Frontal cortex (tissue), 3 donors: ENCODE measurements at regions not wholly inside any gene's neighbourhood (a gene's known extent, or its start where the extent isn't known, plus 50 kb on each side); places are given as distances from the start of the nearest gene placed in this dataset.
"Not testable (repeated sequence)": the region's sequence is repeated elsewhere in the genome, so short reads cannot be mapped to it uniquely, and the experiment has no call there.

Experiments used
- DNase-seq, 2 donors: peaks; one replicate each; pipeline ENCODE4 v3.0.0; 2012; ENCODE audit warnings: low spot score in 2 of 2
- FAIRE-seq: peaks from 2 replicates; lab custom pipeline; 2012; peaks lifted over from hg19 to GRCh38; lab: Jason Lieb, UNC
- donor health status: control.
- donor health status: control.
- donor health status: control.

DNA sequence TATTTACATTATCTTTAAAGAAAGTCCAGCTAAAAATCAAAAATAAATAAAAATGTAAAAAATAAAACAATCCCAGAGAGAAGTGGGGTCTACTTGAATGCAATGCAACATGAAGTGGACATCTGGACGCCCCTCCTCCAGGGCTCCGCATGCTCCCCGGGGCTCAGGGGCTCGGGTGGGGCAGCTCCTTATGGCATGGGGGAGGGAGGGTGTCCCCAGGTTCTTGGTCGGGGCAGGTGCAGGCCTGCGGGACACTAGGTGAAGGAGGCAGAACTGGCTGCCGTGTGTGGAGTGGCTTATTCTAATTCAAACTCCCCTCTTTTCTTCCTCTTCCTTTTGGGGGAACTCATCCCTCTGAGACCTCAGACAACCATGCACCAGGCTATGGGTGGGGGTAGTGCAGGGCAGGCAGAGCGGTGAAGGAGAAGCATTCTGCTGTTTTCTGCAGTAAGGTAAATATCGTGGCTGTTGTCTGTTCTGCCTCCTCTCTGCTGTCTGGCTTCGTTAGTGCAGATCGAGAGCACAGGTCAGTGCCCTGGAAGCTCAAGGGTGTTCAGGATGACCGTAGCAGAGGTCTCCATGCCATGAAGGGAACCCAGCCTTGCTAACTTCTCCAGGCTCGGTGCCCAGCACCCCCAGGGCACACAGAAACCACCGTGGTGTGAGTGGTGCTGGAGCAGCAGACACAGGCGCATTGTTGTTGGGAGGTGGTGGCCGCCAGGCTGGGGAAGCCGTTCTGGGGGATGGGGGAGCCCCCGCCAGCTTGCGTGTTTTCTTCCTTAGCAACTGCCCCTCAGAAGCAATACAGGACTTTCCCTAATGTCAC, 82.6 kb downstream of the TTLL2 start:
- no peak for FAIRE-seq
- DNase-seq: no peak

DNA sequence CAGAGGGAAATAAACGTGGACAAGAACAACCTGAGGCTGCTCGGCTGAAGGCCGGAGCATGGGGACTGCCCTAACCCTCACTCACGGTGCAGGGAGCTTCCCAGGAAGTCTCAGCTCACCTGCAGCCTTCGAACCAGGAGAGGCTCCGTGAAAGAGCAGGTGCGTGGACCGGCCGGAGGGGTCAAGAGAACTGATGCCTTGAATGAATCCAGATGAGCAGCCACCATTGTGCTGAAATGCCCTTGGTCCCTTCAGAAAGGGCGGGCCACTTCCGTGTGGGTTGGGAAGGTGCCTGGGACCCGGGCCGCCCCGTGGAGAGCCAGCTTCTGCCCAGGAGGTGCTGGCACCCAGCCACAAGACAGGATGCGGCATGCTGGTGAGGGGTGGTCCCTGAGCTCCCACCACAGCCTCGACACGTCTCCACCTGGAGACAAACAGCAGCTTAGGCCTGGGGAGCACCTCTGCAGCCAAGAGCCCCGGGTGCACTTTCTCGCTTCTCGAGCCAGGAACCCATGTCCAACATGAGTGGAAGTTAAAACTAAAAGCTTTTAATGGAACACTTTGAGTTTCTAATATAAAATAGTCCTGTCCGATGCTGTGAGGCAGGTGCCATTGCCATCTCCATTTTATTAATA, 83.5 kb downstream of the TTLL2 start:
- no peak for FAIRE-seq
- DNase-seq: no peak

DNA sequence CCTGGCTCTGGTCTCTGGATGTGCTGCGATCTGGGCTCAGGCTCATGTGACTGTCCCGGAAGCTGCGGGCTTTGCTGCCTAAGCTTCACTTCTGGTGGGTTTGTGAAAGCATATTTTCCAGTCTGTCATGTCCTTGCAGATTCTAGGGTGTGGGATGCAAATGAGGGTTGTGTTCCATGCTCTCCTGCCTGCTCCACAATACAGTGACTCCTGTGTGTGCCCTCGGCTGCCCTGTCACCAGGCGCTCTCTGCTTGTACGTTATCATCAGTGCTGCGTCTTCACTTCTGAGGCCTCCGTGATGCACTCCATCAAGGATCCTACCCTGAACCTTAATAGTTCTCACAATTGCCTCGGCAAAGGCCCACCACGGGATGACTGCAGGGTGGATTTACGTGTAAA, 84.2 kb downstream of the TTLL2 start:
- no peak for FAIRE-seq
- DNase-seq: no peak

DNA sequence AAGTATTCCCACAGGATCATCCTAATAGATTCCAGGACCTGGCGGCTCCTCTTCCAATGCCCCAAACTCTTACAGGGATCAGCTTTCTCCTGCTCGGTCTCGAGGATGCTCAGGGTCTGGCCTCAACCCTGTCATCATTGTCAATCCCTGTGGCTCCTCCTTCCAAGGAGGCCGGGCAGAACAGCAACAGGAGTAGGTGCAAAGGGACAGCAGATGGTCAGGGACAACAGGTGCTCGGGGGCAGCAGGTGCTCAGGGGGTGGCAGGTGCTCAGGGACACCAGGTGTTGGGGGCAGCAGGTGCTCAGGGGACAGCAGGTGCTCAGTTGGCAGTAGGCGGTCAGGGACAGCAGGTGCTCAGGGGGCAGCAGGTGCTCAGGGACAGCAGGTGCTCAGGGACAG, 84.8 kb downstream of the TTLL2 start:
- no peak for DNase-seq
- FAIRE-seq: no peak

DNA sequence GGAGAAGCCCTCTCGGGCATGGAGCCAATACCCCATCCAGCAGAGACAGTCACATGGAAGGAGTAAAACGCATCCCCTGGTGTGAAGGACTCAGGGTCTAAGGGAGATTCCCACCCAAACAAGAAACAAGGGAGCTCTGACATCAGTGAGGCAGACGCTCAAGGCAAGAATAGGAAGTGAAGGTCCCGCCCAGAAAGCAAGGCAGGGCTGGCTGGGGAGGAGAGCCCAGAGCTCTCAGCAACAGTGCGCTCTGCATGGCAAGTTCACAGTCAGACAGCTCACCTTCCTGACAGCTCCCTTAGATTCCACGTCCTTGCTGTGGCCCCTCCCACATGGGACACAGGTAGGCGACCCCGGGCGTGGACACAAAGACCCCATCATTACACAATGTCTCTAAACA, 85.6 kb downstream of the TTLL2 start:
- DNase-seq (no peak), FAIRE-seq (no peak)

DNA sequence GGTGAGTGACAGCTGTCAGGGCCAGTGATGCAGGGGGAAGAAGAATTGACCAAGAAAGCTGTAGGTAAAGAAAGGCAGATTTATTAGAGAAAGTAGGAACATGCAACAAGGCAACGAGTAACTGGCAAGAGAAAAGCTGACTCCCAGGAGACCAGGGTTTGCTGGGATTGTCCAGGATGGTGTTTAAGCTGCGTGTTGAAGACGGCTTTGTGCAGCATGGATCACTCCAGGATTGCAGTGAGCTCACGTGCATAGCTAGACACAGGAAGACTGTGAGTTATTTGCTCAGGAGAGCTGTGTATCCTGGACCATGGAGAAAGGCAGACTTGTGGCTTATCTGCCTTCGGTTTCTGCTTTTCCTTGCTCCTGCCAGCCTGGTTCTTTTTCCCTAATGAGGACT, 87.6 kb downstream of the TTLL2 start:
- no peak for DNase-seq
- FAIRE-seq: no peak

DNA sequence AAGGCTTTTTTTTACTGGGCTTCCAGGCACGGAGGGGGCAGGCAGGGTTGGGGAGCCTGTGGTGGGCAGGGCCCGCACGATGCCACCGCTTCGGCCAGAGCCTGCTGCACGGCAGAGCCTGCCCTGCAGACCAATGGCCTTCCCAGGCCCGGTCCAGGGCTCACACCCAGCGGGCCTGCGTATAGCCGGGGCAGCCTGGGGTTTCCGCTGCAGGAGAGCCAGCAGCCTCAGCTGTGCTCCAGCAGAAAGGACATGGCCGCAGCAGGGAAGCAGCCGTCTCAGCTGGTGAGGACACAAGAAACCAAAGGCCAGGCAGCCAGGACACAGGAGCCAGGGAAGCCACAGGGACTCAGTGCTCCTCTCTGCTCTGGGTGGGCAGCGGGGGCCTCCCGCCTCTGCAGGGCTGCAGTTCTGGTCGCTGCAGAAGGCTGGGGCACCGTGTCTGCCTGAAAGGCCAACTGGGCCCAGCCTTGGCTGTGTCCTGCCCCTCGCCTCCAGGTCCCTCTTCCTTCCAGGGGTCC, 90.6 kb downstream of the TTLL2 start:
- DNase-seq: no peak
- no peak for FAIRE-seq

DNA sequence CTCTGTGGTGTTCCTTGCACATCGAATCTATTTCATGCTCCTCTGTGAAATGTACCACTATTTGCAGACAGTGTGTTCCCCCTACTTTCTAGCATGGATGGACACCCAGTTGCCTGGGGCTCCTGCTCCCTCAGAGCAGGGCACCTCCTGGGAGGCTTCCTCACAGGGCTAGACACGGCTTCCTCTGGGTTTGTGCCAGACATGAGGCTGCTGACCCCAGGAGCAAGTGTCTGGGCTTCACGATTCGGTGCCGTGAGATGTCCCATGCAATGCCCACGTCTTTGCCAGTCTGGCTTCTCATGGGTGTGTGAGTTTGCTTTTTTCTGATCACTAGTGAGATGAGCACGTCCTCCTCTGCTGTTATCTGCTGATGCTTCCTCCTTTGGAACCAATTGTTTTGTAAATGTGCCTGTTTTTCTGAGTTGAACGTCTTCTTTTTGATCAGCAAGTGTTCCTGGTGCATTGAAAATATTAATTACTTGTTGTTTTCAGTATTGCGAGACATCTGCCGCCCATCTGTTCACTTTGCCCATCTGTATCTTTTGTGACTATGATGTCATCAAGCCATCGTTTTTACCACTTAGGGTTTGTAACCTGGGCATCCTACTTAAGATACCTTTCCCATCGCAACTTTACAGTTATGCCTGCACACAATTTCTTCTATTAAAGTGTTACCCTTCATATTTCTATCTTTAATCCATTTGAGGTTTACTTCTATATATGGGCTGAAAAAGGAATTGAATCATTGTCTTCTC, 92.0 kb downstream of the TTLL2 start:
- FAIRE-seq (no peak), DNase-seq (no peak)

DNA sequence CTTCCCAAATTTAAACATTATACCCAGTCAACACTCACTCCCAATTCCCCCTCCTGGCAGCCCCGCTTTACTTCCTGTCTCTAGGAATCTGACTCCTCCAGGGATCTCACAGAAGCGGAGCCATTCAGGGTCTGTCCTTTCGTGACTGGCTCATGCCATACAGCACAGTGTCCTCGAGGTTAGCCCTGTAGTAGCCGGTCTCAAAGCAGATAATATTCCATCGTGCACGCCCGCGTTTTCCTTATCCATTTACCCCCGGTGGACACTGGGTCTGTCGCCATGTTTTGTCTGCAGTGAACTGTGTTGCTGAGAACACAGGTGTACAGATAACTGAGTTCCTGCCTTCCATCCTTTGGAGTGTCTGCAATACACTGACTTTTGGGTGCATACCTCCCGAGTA, 95.3 kb downstream of the TTLL2 start:
- DNase-seq (no peak), FAIRE-seq (no peak)

DNA sequence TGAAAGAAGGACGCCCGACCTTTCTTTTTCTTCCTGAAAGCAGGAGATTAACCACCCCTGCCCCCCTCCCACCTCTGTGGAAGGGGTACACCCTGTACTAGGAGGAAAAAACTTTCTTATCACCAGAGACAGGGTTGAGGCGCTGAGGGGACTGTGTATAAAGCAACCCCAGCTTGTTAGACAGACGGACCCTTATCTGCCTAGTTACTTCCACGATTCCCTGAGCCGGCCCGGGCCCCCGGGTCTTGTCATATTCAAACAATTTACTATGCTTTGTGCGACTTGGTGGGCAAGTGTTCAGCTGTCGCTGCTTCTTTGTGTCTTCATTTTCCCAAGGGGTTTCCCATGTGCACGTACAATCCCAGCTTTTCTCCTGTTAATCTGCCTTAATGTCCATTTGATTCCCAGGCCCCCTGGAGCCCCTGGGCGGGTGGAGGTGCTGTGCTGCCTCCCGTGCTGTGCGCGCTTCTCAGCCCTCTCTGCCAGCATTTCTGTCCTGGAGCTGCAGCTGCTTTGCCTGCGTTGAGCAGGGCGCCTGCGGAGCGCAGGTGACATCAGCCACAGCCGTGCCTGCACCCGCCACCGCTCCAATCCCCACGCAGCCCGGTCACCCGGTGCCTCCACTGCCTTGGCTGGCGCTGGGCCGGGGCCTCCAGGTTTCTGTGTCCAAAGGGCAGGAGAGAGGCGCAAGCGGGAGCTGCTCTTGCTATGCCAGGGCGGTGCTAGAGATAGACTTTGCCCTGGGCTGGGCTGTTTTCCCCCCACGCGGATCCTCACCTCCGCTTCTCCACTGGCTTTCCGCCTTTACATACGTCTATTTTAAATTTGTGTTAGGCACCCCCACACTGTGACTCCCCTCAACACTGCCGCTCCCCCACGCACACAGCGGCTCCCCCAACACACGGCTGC, 96.2 kb downstream of the TTLL2 start:
- no peak for FAIRE-seq
- DNase-seq: no peak

DNA sequence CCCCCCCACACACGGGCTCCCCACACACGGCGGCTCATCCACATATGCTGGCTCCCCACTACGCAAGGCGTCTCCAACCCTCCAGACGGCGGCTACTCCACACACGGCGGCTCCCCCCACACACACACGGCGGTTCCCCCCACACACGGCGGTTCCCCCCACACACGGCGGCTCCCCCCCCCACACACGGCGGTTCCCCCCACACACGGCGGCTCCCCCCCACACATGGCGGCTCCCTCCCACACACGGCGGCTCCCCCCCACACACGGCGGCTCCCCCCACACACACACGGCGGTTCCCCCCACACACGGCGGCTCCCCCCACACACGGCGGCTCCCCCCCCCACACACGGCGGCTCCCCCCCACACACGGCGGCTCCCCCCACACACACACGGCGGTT, 97.1 kb downstream of the TTLL2 start:
- not testable (repeated sequence) for DNase-seq, FAIRE-seq

DNA sequence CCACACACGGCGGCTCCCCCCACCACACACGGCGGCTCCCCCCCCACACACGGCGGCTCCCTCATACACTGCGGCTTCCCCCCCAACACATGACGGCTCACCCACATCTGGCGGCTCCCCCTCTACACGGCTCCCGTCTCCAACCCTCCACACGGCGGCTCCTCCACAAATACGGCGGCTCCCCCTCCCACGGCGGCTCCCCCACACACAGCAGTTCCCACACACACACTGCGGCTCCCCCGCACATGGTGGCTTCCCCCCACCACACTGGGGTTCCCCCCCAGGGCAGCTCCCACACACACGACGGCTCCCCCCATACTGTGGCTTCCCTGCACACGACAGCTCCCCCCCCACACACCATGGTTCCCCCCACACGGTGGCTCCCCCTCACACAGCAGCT, 98.0 kb downstream of the TTLL2 start:
- DNase-seq (no peak), FAIRE-seq (no peak)

DNA sequence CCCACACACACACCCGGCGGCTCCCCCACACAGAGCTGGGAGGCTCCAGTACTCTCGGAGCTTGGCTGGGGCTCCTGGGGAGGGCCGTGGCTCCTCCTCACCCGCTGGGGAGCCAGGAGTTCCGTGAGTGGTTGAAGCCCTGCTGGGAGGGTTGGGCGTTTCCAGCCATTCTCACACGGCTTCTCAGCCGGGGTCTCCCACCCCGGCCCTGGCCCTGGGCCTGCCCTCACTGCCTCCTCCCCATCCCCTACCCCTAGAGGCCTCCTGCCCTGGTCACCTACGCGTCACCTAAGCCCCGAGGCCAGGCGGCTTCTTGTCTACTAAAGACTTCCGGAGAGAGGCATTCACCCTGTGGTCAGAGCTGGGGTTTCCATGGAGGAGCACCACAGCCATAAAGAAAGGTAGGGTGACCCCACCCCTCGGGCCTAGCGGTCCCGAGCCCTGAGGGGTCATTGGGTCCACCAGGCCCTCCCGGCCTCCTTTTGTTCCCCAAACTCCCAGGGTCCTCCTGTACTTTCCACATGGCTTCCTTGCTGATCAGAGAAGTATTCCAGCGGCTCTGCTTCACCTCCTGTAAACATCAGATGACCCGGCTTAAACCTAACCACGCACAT, 99.3 kb downstream of the TTLL2 start:
- DNase-seq (no peak), FAIRE-seq (no peak)

DNA sequence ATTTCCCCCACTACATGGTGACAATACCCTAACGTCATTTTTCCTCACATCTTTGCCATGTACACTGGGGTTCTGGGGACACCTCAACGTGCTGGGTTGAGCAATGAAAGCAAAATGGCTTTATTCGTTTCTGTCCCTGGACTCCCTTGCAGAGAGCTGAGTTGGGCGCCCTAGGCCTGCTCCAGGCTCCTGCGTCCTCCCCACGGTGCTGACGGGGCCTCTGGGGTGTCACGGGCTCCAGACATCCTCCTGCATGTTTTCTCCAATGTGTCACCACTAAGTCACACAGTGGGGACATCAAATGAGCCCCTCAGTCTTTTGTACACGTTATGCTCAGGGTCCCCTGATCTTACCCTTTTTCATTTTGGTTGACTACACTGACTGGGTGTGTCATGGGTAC, 99.8 kb downstream of the TTLL2 start:
- no peak for DNase-seq
- no peak for FAIRE-seq

DNA sequence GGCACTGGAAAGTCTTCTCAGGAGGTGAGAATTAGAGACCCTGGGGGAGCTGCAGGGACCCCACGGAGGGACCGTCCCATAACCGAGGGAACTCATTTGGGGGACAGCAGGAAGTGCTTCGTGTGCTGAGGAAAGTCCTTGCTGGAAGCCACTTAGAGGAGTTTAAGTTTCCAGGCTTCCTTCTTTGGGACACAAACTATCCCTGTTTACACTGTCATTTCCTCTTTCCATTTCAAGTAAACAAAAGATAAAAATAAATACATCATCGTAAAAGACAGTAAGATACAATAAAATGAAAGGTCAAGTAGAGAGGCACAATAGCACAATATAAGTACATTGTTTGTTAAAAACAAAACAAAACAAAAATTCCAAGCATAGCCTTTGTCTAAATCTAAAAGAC, 101.2 kb downstream of the TTLL2 start:
- DNase-seq (no peak), FAIRE-seq (no peak)

DNA sequence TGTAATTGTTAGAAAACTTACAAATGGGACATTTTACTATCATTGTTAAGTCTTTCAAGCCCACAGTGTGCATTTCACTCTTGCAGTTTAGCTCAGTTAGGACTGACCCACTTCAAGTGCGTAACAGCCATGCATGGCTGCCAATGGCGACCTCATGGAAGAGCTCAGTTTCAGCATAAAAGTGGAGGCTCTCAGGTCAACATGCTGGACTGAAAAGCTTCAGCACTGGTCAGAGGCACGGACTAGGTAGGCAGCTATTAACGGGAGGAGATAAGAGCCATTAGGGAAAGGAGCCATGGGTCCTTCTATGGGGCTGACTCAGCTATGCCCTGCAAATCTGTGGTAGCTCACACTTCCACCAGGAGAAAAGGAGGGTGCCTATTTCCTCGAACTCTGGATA, 101.8 kb downstream of the TTLL2 start:
- no peak for FAIRE-seq
- no peak for DNase-seq

DNA sequence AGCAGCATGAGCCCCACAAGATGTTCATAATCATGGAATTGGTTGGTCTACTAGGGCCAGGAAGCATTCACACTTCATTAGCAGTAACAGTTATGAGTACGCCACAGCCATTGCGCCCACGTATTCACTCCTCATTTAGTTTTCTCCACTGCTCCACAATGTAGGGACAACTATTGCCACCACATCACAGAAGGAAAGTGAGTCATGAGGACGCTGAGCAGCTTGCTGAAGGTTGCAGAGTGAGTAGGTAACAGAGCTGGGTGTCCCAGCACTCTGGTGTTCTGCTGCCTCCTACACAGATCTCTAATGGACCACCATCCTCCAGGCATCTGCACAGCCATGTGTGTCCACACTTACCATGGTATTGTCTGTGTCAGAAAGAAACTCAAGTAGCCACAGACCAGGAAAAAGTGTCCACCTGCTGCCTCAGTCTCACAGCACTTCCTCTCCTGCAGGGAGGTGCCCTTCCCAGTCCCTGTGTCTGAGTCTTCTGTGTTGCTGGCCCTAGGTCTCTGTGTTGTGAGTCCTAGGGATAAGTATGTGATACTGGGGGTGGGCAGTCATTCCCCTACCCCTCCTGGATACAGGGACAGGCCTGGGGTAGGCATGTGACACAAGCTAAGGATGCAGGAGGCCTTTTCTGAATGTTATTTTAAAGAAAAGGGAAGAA, 103.9 kb downstream of the TTLL2 start:
- FAIRE-seq (no peak), DNase-seq (no peak)

DNA sequence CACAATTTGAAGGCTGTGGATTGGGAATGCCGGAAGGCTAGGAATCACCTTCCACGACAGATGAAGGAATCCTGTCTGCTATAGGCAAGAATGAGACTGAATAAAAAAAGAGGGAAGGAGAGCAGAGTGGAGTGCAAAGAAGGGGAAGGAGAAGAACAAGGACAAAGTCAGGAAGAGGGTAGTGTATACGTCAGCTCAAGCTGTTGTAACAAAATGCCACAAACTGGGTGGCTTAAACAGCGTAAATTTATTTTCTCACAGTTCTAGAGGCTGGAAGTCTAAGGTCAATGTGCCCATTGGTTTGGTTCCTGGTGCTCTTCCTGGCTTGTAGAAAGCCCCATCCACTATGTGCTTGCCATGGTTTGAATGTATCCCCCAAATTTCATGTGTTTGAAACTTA, 104.5 kb downstream of the TTLL2 start:
- FAIRE-seq: no peak
- DNase-seq: no peak

DNA sequence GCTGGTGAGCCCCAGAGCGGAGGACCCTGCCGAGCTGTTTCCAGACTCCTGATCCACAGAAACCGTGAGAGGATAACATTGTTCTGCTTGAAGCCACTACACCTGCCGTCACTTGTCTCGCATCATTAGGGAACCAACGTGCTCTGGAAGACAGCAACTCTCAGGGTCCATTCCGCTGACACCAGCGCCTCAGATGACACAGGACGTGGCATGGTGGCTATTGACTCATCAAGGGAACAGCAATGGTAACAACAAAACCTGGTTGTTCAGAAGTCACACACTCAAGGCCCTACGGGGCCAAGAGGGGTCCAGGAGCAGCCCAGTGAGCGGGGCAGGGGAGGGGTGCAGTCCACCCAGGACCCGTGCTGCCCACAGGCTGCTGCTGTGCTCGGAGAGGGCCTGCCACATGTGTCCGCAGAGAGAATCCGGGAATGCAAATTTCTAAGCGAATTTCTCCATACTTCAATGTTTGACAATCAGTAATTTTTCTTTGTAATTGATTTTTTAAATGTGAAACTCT, 110.4 kb downstream of the TTLL2 start:
- DNase-seq (no peak), FAIRE-seq (no peak)
